Small intestine (tissue), 7 donors: ENCODE measurements at regions not wholly inside any gene's neighbourhood (a gene's known extent, or its start where the extent isn't known, plus 50 kb on each side); places are given as distances from the start of the nearest gene placed in this dataset.

ENCODE experiments used
- DNase-seq, 2 donors: peaks; one replicate each; pipeline versions ENCODE4 v3.0.0 to v3.0.0-alpha.2; 2013
- FAIRE-seq: peaks from 2 replicates; lab custom pipeline; 2012; peaks lifted over from hg19 to GRCh38; lab: Jason Lieb, UNC
- H3K27ac ChIP-seq, 3 donors: one replicate each; pipeline ENCODE4 v1.5.1; 2013; ENCODE audit warnings: low read length in 2 of 3, mild to moderate bottlenecking in 2 of 3, control low read depth in 1 of 3, inconsistent platforms in 1 of 3, low read depth in 1 of 3, moderate library complexity in 1 of 3
- H3K27me3 ChIP-seq, 3 donors: one replicate each; pipeline ENCODE4 v1.6.1; 2013; ENCODE audit warnings: low read length in 3 of 3, inconsistent platforms in 1 of 3; ENCODE audit not compliant: control insufficient read depth in 3 of 3, insufficient read depth in 3 of 3
- H3K36me3 ChIP-seq, 3 donors: one replicate each; pipeline ENCODE4 v1.6.1; 2013; ENCODE audit warnings: low read length in 3 of 3, inconsistent platforms in 1 of 3, low read depth in 1 of 3, mild to moderate bottlenecking in 1 of 3, moderate library complexity in 1 of 3; ENCODE audit not compliant: control insufficient read depth in 3 of 3, insufficient read depth in 2 of 3
- H3K4me1 ChIP-seq, 3 donors: one replicate each; pipeline ENCODE4 v1.6.1; 2013; ENCODE audit warnings: low read length in 2 of 3, inconsistent platforms in 1 of 3, low read depth in 1 of 3, mild to moderate bottlenecking in 1 of 3, moderate library complexity in 1 of 3; ENCODE audit not compliant: control insufficient read depth in 3 of 3, insufficient read depth in 2 of 3
- H3K4me3 ChIP-seq, 3 donors: one replicate each; pipeline ENCODE4 v1.5.1; 2013; ENCODE audit warnings: low read length in 3 of 3, control low read depth in 1 of 3, inconsistent platforms in 1 of 3, low read depth in 1 of 3, mild to moderate bottlenecking in 1 of 3, moderate library complexity in 1 of 3
- H3K9me3 ChIP-seq, 2 donors: one replicate each; pipeline ENCODE4 v1.6.1; 2013; ENCODE audit warnings: low read depth in 1 of 2, low read length in 1 of 2; ENCODE audit not compliant: control insufficient read depth in 2 of 2, insufficient read depth in 1 of 2
- WGBS, 3 donors: extraction: QIAGEN DNeasy Blood & Tissue Kit; methylation state at CpG; one replicate each; pipeline ENCODE4 v1.1.7; 2013; 5-methylcytosine and 5-hydroxymethylcytosine counted together
- donor health status: healthy with polysubstance abuse.
- donor health status: control.
- donor health status: control.
- donor health status: Bipolar disorder and iron deficiency.
- donor health status: healthy.

GRCh38 chr17:79317916-79318315 lies 243.3 kb downstream of the ENGASE start:
- FAIRE-seq (no peak), DNase-seq (no peak)
- Histone ChIP-seq H3K27me3 (peaks cover 0 to 21% (median 17%) of the 10 kb centered on the region in 3 donors), H3K36me3 (no peaks in the 10 kb centered on the region), H3K27ac (no peak overlapping the region), H3K4me1 (no peaks in the 10 kb centered on the region), H3K4me3 (no peak overlapping the region), H3K9me3 (no peaks in the 10 kb centered on the region)
- WGBS, 3 donors: 80 to 81% (median 81%) methylated on average over 5 of the region's 5 CpGs

- DNase-seq: no peak
- Histone ChIP-seq H3K4me3 (no peak overlapping the region), H3K9me3 (no peaks in the 10 kb centered on the region), H3K36me3 (no peaks in the 10 kb centered on the region), H3K4me1 (no peaks in the 10 kb centered on the region), H3K27me3 (peaks cover 0 to 21% (median 20%) of the 10 kb centered on the region in 3 donors), H3K27ac (no peak overlapping the region)
- FAIRE-seq: no peak
- 52 to 67% (median 57%) methylated on average over 6 of the region's 6 CpGs for whole genome bisulfite sequencing, 3 donors
Measured at GRCh38 chr17:79316805-79317204, 242.2 kb downstream of the ENGASE start.

- WGBS, 3 donors: 25 to 29% (median 26%) methylated on average over 30 of the region's 30 CpGs
- DNase-seq (no peak), FAIRE-seq (no peak)
- Histone ChIP-seq H3K4me3 (no peak overlapping the region), H3K27ac (no peak overlapping the region), H3K27me3 (peaks cover 0 to 24% (median 17%) of the 10 kb centered on the region in 3 donors), H3K4me1 (no peaks in the 10 kb centered on the region), H3K9me3 (no peaks in the 10 kb centered on the region), H3K36me3 (no peaks in the 10 kb centered on the region)
Measured at GRCh38 chr17:79315358-79316105, 240.9 kb downstream of the ENGASE start.

- FAIRE-seq (no peak), DNase-seq (no peak)
- Histone ChIP-seq H3K4me1 (no peaks in the 10 kb centered on the region), H3K27ac (no peak overlapping the region), H3K27me3 (peaks cover 0 to 25% (median 19%) of the 10 kb centered on the region in 3 donors), H3K9me3 (no peaks in the 10 kb centered on the region), H3K36me3 (no peaks in the 10 kb centered on the region), H3K4me3 (no peak overlapping the region)
- 61 to 66% (median 64%) methylated on average over 13 of the region's 13 CpGs for WGBS, 3 donors
Measured at GRCh38 chr17:79314617-79315357, 240.2 kb downstream of the ENGASE start.

GRCh38 chr17:79311373-79311772 lies 236.7 kb downstream of the ENGASE start:
- Histone ChIP-seq H3K36me3 (no peaks in the 10 kb centered on the region), H3K27me3 (peaks cover 0 to 22% (median 18%) of the 10 kb centered on the region in 3 donors), H3K9me3 (no peaks in the 10 kb centered on the region), H3K27ac (no peak overlapping the region), H3K4me1 (no peaks in the 10 kb centered on the region), H3K4me3 (no peak overlapping the region)
- FAIRE-seq (no peak), DNase-seq (no peak)
- WGBS, 3 donors: 79 to 82% (median 81%) methylated on average over 4 of the region's 4 CpGs

- Histone ChIP-seq H3K27ac (no peak overlapping the region), H3K4me3 (no peak overlapping the region), H3K9me3 (no peaks in the 10 kb centered on the region), H3K4me1 (no peaks in the 10 kb centered on the region), H3K27me3 (peaks cover 0 to 10% (median 3%) of the 10 kb centered on the region in 3 donors), H3K36me3 (no peaks in the 10 kb centered on the region)
- WGBS, 3 donors: 22 to 63% (median 30%) methylated on average over 25 to 26 of the region's 26 CpGs
- DNase-seq (no peak), FAIRE-seq (no peak)
Measured at GRCh38 chr17:79306424-79307318, 232.0 kb downstream of the ENGASE start.

GRCh38 chr17:79305768-79306423 lies 231.3 kb downstream of the ENGASE start:
- 38 to 51% (median 43%) methylated on average over 29 of the region's 29 CpGs for WGBS, 3 donors
- DNase-seq: no peak
- Histone ChIP-seq H3K27ac (no peak overlapping the region), H3K36me3 (no peaks in the 10 kb centered on the region), H3K27me3 (peaks cover 0 to 8% (median 3%) of the 10 kb centered on the region in 3 donors), H3K4me1 (no peaks in the 10 kb centered on the region), H3K4me3 (no peak overlapping the region), H3K9me3 (no peaks in the 10 kb centered on the region)
- FAIRE-seq: no peak
